GM12891 (cell line): ENCODE measurements at regions not wholly inside any gene's neighbourhood (a gene's known extent, or its start where the extent isn't known, plus 50 kb on each side); places are given as distances from the start of the nearest gene placed in this dataset.
"Not testable (repeated sequence)": the region's sequence is repeated elsewhere in the genome, so short reads cannot be mapped to it uniquely, and the experiment has no call there.

Experiments used
- DNase-seq: peaks from one replicate; pipeline ENCODE4 v3.0.0; 2011; ENCODE audit warnings: low spot score; ENCODE audit not compliant: insufficient read length
- FAIRE-seq: peaks from 2 replicates; lab custom pipeline; 2011; peaks lifted over from hg19 to GRCh38; lab: Jason Lieb, UNC
- PAX5 ChIP-seq: IDR thresholded peaks from 2 replicates; pipeline ENCODE4 v1.6.1; 2011; ENCODE audit warnings: low read length, moderate library complexity, mild to moderate bottlenecking; ENCODE audit not compliant: insufficient read depth, severe bottlenecking
- POLR2A ChIP-seq: IDR thresholded peaks from 2 replicates; pipeline ENCODE4 v1.6.1; 2011; ENCODE audit warnings: low read depth, low read length, control low read depth
- POLR2AphosphoS5 ChIP-seq: IDR thresholded peaks from 2 replicates; pipeline ENCODE4 v1.6.1; 2011; ENCODE audit warnings: low read depth, low read length, control low read depth
- POU2F2 ChIP-seq: IDR thresholded peaks from 2 replicates; pipeline ENCODE4 v1.6.1; 2011; ENCODE audit warnings: low read depth, mild to moderate bottlenecking, control low read depth, low read length, moderate library complexity
- SPI1 ChIP-seq: IDR thresholded peaks from 2 replicates; pipeline ENCODE4 v1.6.1; 2011; ENCODE audit warnings: low read depth, low read length, control low read depth
- TAF1 ChIP-seq: IDR thresholded peaks from 2 replicates; pipeline ENCODE4 v1.6.1; 2011; ENCODE audit warnings: low read depth, low read length, control low read depth

- no peak for DNase-seq
- FAIRE-seq, result no peak
- TF ChIP-seq POLR2AphosphoS5, result no peak
- TF ChIP-seq POLR2A, result no peak
- no peak for TF ChIP-seq SPI1
- no peak for TF ChIP-seq PAX5
- no peak for TF ChIP-seq TAF1
- no peak for TF ChIP-seq POU2F2
These were observed 202.9 kb downstream of the NDUFA10 start for GRCh38 chr2:239822146-239822831.

DNA sequence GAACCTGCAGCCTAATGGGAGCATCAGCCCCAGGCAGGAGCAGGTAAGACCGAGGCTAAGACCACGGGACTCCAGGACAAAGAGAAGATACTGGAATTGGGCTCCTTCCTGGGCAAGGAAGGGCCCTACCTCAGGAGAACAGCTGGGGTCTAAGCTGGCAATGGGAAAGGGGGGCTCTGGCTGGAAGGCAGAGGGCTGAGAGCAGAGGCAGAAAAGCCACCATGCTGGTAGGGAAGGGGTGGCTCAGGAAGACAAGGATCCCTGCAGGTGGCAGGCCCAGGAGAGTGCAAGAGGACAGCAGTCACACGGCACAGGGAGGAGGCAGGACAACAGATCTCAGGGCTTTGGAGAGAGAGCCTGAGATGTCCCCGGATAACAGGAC lies 203.5 kb downstream of the NDUFA10 start:
- FAIRE-seq (no peak), DNase-seq (no peak)
- TF ChIP-seq PAX5 (no peak), POLR2A (no peak), SPI1 (no peak), TAF1 (no peak), POLR2AphosphoS5 (no peak), POU2F2 (no peak)

- no peak for FAIRE-seq
- no peak for TF ChIP-seq POLR2A
- TF ChIP-seq TAF1, result no peak
- TF ChIP-seq POLR2AphosphoS5, result no peak
- no peak for TF ChIP-seq POU2F2
- no peak for TF ChIP-seq PAX5
- no peak for TF ChIP-seq SPI1
These were observed 204.1 kb downstream of the NDUFA10 start for GRCh38 chr2:239820836-239821693.

DNA sequence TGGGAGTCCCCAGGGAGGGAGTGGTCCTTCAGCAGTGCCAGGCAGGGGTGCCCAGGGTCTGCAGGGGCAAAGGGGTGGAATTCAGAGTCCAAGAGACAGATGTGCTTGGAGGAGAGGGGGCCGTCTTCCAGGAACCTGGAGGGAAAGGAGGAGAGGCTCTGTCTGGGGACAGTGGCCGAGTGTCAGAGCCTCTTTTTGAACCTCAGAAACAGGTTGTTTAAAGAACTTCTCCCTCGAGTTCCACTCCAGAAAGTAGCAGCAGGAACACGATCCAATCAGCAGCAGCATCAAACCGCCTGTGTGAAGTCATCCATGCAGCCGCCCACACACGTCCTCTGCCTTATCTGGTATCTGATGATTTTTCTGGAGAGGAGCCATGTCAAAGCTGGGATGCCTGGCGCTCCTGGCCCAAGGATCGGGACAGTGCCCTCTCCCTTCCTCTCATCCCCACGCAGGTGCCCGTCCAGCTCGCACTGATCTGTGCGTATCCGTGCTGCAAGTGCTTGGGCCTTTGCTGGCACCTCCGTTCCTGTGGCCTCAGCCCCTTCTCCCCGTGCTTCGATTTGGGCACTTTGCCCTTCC lies 205.1 kb downstream of the NDUFA10 start:
- DNase-seq, result no peak
- FAIRE-seq, result no peak
- TF ChIP-seq PAX5 (no peak), SPI1 (no peak), POLR2A (no peak), POU2F2 (no peak), TAF1 (no peak), POLR2AphosphoS5 (no peak)

More at GRCh38 chr2:239820836-239821693, 204.1 kb downstream of the NDUFA10 start:
- DNase-seq, result no peak

GRCh38 chr2:239819091-239819973 lies 205.8 kb downstream of the NDUFA10 start:
- DNase-seq, result no peak
- no peak for FAIRE-seq
- no peak for TF ChIP-seq POLR2AphosphoS5
- TF ChIP-seq POLR2A, result no peak
- no peak for TF ChIP-seq SPI1
- no peak for TF ChIP-seq POU2F2
- no peak for TF ChIP-seq TAF1
- no peak for TF ChIP-seq PAX5

DNA sequence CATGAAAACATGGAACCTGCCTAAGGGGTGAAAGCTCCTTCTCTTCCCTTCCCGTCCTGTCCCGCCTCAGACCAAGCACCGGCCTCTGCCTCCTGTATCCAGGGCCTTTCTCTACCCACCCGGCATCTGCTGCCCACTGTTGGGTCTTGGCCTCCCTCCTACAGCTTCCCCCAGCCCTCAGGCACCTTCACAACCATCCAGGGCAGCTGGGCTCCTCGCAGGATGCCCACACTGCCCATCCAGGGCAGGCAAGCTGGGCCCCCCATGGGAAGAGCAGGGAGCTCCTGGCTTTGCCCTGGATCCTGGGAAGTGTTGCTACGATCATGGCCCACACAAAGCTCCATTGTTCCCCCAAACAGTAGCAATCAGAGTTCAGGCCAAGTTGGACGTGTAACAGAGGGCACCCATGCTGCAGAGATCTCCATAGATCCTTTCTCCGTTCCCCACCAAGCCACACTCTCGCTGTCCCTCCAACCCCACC lies 206.6 kb downstream of the NDUFA10 start:
- TF ChIP-seq SPI1 (no peak), POLR2AphosphoS5 (no peak), POU2F2 (no peak), PAX5 (no peak), TAF1 (no peak), POLR2A (no peak)
- no peak for FAIRE-seq
- DNase-seq, result no peak

GRCh38 chr2:239818086-239818485 lies 207.1 kb downstream of the NDUFA10 start:
- FAIRE-seq, result no peak
- no peak for DNase-seq
- TF ChIP-seq POU2F2 (no peak), PAX5 (no peak), POLR2A (no peak), POLR2AphosphoS5 (no peak), TAF1 (no peak), SPI1 (no peak)

DNA sequence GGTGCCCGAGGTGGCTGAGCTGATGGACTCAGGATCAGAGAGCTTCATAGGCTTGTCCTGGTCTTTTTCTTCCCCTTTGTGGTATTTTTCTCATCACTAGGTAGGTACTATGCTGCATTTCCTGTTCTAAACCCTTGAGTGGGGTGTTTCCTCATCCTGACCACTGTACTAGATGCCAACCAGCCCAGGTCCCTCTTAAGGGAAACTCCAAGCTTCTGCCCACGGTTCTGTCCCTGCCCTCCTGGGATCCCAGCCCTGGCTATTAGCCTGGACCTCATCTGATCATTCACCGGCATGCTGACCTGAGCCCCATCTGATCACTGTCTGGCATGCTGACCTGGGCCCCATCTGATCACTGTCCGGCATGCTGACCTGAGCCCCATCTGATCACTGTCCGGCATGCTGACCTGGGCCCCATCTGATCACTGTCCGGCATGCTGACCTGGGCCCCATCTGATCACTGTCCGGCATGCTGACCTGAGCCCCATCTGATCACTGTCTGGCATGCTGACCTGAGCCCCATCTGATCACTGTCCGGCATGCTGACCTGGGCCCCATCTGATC lies 207.6 kb downstream of the NDUFA10 start:
- FAIRE-seq, result not testable (repeated sequence)

More for the DNA sequence above, 207.6 kb downstream of the NDUFA10 start:
- DNase-seq, result not testable (repeated sequence)
